ENCODE measurements at regions not wholly inside any gene's neighbourhood (a gene's known extent, or its start where the extent isn't known, plus 50 kb on each side); places are given as distances from the start of the nearest gene placed in this dataset.

DNA sequence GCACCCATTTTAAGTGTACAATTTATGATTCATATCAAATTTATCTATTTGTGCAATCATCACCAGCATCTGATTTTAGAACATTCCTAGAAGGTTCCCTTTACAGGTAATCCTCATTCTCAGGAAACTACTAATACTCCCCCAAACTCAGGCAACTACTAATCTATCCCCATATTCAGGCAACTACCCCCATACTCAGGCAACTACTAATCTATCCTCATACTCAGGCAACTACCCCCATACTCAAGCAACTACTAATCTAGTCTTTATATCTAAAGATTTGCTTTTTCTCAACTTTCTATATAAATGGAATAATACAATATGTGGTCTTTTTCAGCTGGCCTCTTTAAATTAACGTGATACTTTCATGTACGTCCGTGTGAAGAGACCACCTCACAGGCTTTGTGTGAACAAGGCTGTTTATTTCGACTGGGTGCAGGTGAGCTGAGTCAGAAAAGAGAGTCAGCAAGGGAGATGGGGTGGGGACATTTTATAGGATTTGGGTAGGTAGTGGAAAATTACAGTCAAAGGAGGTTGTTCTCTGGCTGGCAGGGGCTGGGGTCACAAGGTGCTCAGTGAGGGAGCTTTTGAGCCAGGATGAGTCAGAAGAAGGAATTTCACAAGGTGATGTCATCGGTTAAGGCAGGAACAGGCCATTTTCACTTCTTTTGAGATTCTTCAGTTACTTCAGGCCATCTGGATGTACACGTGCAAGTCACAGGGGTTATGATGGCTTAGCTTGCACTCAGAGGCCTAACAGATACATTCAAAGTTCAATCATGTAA is 1444.5 kb upstream of the CADM2 start:
- no peaks in the 10 kb centered on the region for H3K36me3 ChIP-seq (ENCODE audit: control insufficient read depth, insufficient read depth, low read length)
- no peaks in the 10 kb centered on the region for H3K9me3 ChIP-seq (ENCODE audit: control insufficient read depth, insufficient read depth, low read depth, low read length)
- no peak for TF ChIP-seq EZH2 (IDR thresholded peaks at IDR 0.05; ENCODE audit: low read length, missing control alignments)
- TF ChIP-seq, protein P1, sequence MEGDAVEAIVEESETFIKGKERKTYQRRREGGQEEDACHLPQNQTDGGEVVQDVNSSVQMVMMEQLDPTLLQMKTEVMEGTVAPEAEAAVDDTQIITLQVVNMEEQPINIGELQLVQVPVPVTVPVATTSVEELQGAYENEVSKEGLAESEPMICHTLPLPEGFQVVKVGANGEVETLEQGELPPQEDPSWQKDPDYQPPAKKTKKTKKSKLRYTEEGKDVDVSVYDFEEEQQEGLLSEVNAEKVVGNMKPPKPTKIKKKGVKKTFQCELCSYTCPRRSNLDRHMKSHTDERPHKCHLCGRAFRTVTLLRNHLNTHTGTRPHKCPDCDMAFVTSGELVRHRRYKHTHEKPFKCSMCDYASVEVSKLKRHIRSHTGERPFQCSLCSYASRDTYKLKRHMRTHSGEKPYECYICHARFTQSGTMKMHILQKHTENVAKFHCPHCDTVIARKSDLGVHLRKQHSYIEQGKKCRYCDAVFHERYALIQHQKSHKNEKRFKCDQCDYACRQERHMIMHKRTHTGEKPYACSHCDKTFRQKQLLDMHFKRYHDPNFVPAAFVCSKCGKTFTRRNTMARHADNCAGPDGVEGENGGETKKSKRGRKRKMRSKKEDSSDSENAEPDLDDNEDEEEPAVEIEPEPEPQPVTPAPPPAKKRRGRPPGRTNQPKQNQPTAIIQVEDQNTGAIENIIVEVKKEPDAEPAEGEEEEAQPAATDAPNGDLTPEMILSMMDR (conservative IDR thresholded peaks at IDR 0.05 in 1 of 2, IDR thresholded peaks at IDR 0.05 in 1 of 2; ENCODE audit: low read depth in 1 of 2, low read length in 2 of 2) = no peak
- H4K20me1 ChIP-seq (ENCODE audit: control insufficient read depth, extremely low read depth, insufficient read depth, low read length) = no peaks in the 10 kb centered on the region
- no peak overlapping the region for H3K27ac ChIP-seq (ENCODE audit: insufficient read depth, low read length)
- DNase-seq (ENCODE audit: low read depth in 2 of 2) = peak in 1 of 2 donors; percentile 74
- no peaks in the 10 kb centered on the region for H3K27me3 ChIP-seq (ENCODE audit: control insufficient read depth, insufficient read depth, low read length)
- H3K4me3 ChIP-seq (replicated peaks in 1 of 4; ENCODE audit: control extremely low read depth in 1 of 4, insufficient read depth in 1 of 4, low read depth in 3 of 4, low read length in 4 of 4) = no peak overlapping the region
- no peaks in the 10 kb centered on the region for H3K79me2 ChIP-seq (ENCODE audit: control insufficient read depth, insufficient read depth, low read length)
- H2AFZ ChIP-seq (ENCODE audit: low read length) = no peak overlapping the region
- H3K9ac ChIP-seq (ENCODE audit: insufficient read depth, low read length) = no peak overlapping the region
- no peak overlapping the region for H3K4me2 ChIP-seq (ENCODE audit: extremely low read depth, insufficient read depth, low read length)
- H3K4me1 ChIP-seq (ENCODE audit: control insufficient read depth, extremely low read depth, insufficient read depth, low read length) = no peaks in the 10 kb centered on the region

GRCh38 chr3:83515123-83515522 is 1443.7 kb upstream of the CADM2 start:
- no peak overlapping the region for H3K27ac ChIP-seq (ENCODE audit: insufficient read depth, low read length)
- no peak for DNase-seq (ENCODE audit: low read depth in 2 of 2)
- H3K79me2 ChIP-seq (ENCODE audit: control insufficient read depth, insufficient read depth, low read length) = no peaks in the 10 kb centered on the region
- H3K36me3 ChIP-seq (ENCODE audit: control insufficient read depth, insufficient read depth, low read length) = no peaks in the 10 kb centered on the region
- no peaks in the 10 kb centered on the region for H3K27me3 ChIP-seq (ENCODE audit: control insufficient read depth, insufficient read depth, low read length)
- H3K9me3 ChIP-seq (ENCODE audit: control insufficient read depth, insufficient read depth, low read depth, low read length) = no peaks in the 10 kb centered on the region
- H3K4me1 ChIP-seq (ENCODE audit: control insufficient read depth, extremely low read depth, insufficient read depth, low read length) = no peaks in the 10 kb centered on the region
- no peak for TF ChIP-seq EZH2 (IDR thresholded peaks at IDR 0.05; ENCODE audit: low read length, missing control alignments)
- TF ChIP-seq, protein P1 (conservative IDR thresholded peaks at IDR 0.05 in 1 of 2, IDR thresholded peaks at IDR 0.05 in 1 of 2; ENCODE audit: low read depth in 1 of 2, low read length in 2 of 2) = no peak
- H3K4me2 ChIP-seq (ENCODE audit: extremely low read depth, insufficient read depth, low read length) = no peak overlapping the region
- H4K20me1 ChIP-seq (ENCODE audit: control insufficient read depth, extremely low read depth, insufficient read depth, low read length) = no peaks in the 10 kb centered on the region
- no peak overlapping the region for H3K4me3 ChIP-seq (replicated peaks in 1 of 4; ENCODE audit: control extremely low read depth in 1 of 4, insufficient read depth in 1 of 4, low read depth in 3 of 4, low read length in 4 of 4)
- H3K9ac ChIP-seq (ENCODE audit: insufficient read depth, low read length) = no peak overlapping the region
- H2AFZ ChIP-seq (ENCODE audit: low read length) = no peak overlapping the region

DNA sequence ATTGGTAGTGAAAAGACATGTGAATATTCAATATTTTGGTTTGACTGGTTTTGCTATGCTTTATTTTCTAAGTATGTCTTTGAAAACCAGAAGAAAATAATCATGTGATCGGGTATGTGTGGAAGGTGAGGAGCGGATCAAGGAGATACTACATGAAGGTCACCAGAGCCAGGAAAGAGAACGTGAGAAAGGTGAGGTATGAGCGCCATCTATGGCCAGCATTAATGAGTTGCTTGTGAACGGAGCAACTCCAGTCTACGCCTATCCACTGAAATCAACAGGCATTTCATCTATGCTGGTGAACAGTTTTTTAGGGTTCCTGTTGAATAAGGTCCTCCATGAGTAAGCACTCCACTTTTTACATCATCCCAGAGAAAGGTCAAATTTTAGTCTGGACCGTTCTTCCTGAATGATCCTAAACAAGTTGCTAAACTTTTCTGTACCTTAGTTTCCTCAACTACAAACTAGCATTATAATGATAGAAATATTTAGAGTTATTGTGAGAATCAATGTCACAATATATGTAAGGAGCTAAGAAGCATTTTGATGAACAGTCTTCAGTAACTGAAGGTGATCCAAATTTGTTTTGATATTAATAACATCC is 1435.2 kb upstream of the CADM2 start:
- H3K9me3 ChIP-seq (ENCODE audit: control insufficient read depth, insufficient read depth, low read depth, low read length) = no peaks in the 10 kb centered on the region

More for the DNA sequence above, 1435.2 kb upstream of the CADM2 start:
- TF ChIP-seq, protein P1 (conservative IDR thresholded peaks at IDR 0.05 in 1 of 2, IDR thresholded peaks at IDR 0.05 in 1 of 2; ENCODE audit: low read depth in 1 of 2, low read length in 2 of 2) = peak in 1 of 2 donors; percentile 37
- TF ChIP-seq EZH2 (IDR thresholded peaks at IDR 0.05; ENCODE audit: low read length, missing control alignments) = no peak
- H2AFZ ChIP-seq (ENCODE audit: low read length) = no peak overlapping the region
- H3K4me1 ChIP-seq (ENCODE audit: control insufficient read depth, extremely low read depth, insufficient read depth, low read length) = no peaks in the 10 kb centered on the region
- no peaks in the 10 kb centered on the region for H4K20me1 ChIP-seq (ENCODE audit: control insufficient read depth, extremely low read depth, insufficient read depth, low read length)
- no peak overlapping the region for H3K4me3 ChIP-seq (replicated peaks in 1 of 4; ENCODE audit: control extremely low read depth in 1 of 4, insufficient read depth in 1 of 4, low read depth in 3 of 4, low read length in 4 of 4)
- no peak overlapping the region for H3K27ac ChIP-seq (ENCODE audit: insufficient read depth, low read length)
- H3K4me2 ChIP-seq (ENCODE audit: extremely low read depth, insufficient read depth, low read length) = no peak overlapping the region
- DNase-seq (ENCODE audit: low read depth in 2 of 2) = peak; percentile 46 to 57
- no peaks in the 10 kb centered on the region for H3K79me2 ChIP-seq (ENCODE audit: control insufficient read depth, insufficient read depth, low read length)
- H3K27me3 ChIP-seq (ENCODE audit: control insufficient read depth, insufficient read depth, low read length) = no peaks in the 10 kb centered on the region
- no peak overlapping the region for H3K9ac ChIP-seq (ENCODE audit: insufficient read depth, low read length)
- no peaks in the 10 kb centered on the region for H3K36me3 ChIP-seq (ENCODE audit: control insufficient read depth, insufficient read depth, low read length)

Data from fibroblast of lung (primary cell).